Activated T-helper 1 cell treated with anti-CD3 and anti-CD28 coated beads, Interleukin-12 subunit alpha, Interleukin-12 subunit beta, Interleukin-2, Interleukin-4 antibody, amounts not matched to agents 30 ng/mL and 10 ng/mL and 1 ng/mL, durations not matched to agents 14 hours and 24 hours and 36 hours (primary cell): ENCODE measurements at regions not wholly inside any gene's neighbourhood (a gene's known extent, or its start where the extent isn't known, plus 50 kb on each side); places are given as distances from the start of the nearest gene placed in this dataset.
"Not testable (repeated sequence)": the region's sequence is repeated elsewhere in the genome, so short reads cannot be mapped to it uniquely, and the experiment has no call there.

Experiments
- DNase-seq: peaks from one replicate; pipeline ENCODE4 v3.0.0; 2021; ENCODE audit warnings: low spot score
- H3K27ac Mint-ChIP-seq: one replicate; pipeline ENCODE4 v1.8.0; 2021; ENCODE audit warnings: mild to moderate bottlenecking, mixed read lengths
- H3K27me3 Mint-ChIP-seq: one replicate; pipeline ENCODE4 v1.8.0; 2022; ENCODE audit warnings: mild to moderate bottlenecking, moderate library complexity, mixed read lengths; ENCODE audit not compliant: insufficient read depth
- H3K36me3 Mint-ChIP-seq: one replicate; pipeline ENCODE4 v1.8.0; 2021; ENCODE audit warnings: low read depth, mixed read lengths
- H3K4me1 Mint-ChIP-seq: one replicate; pipeline ENCODE4 v1.8.0; 2021; ENCODE audit warnings: low read depth, mixed read lengths
- H3K4me3 Mint-ChIP-seq: one replicate; pipeline ENCODE4 v1.8.0; 2021; ENCODE audit warnings: mild to moderate bottlenecking, moderate library complexity, mixed read lengths
- H3K9me3 Mint-ChIP-seq: one replicate; pipeline ENCODE4 v1.8.0; 2021; ENCODE audit warnings: mixed read lengths
- intact Hi-C: fragments of 100-400 bp; cut with micrococcal nuclease; formaldehyde crosslinking; loops from one replicate; pipeline ENCODE4 v1.15.1; 2024

DNA sequence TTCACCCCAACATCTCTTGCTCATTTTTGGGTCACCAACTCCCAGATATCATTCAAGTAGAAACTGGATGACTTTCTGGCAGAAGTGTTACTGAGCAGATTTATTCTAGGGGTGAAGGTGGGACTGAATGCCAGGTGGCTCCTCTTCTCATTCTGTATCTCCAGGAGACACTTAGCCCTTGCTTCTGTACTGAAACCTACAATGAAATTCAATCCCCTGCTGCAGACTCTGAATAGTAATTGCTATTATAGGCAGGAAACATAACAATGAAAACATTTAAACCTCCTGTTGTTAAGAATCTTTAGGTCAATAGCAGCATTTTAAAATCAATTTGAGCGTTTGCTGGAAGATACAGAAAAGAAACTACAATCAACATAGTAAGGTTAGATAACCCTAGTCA lies 879.4 kb upstream of the TENM4 start:
- Mint-ChIP-seq H3K27ac (no peak overlapping the region), H3K36me3 (no peaks in the 10 kb centered on the region), H3K9me3 (no peaks in the 10 kb centered on the region), H3K4me1 (no peaks in the 10 kb centered on the region), H3K27me3 (no peaks in the 10 kb centered on the region), H3K4me3 (no peak overlapping the region)
- no peak for DNase-seq
- intact Hi-C loops: no loop called here

DNA sequence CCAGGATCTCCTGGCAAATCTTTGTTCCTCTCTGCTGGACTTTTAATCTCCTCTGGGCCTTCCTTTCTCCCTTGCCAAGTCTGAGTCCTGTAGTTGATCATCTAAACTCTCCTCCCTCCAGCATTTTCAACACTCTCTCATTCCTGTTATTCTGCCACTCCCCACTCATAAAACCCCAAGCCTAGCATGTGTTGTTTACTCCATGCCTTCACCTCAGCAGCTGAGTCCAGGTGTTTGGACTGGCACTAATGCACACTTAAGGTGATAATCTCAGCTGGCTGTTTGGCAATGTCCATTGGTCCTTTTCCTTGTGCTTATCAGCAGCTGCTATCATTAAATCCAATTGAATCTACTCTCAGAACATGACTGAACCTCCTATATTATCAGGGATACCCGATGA lies 876.8 kb upstream of the TENM4 start:
- DNase-seq: no peak
- H3K4me1 Mint-ChIP-seq: no peaks in the 10 kb centered on the region
- no peaks in the 10 kb centered on the region for H3K9me3 Mint-ChIP-seq
- H3K27me3 Mint-ChIP-seq: no peaks in the 10 kb centered on the region
- H3K36me3 Mint-ChIP-seq: no peaks in the 10 kb centered on the region
- intact Hi-C loops: no loop called here
- H3K4me3 Mint-ChIP-seq: no peak overlapping the region
- H3K27ac Mint-ChIP-seq: no peak overlapping the region

- Mint-ChIP-seq H3K9me3 (no peaks in the 10 kb centered on the region), H3K27me3 (no peaks in the 10 kb centered on the region), H3K4me3 (no peak overlapping the region), H3K36me3 (no peaks in the 10 kb centered on the region), H3K27ac (no peak overlapping the region), H3K4me1 (no peaks in the 10 kb centered on the region)
- intact Hi-C loops: no loop called here
- DNase-seq: no peak
Measured at GRCh38 chr11:80315200-80315599, 874.4 kb upstream of the TENM4 start.

GRCh38 chr11:80309301-80309700 lies 868.5 kb upstream of the TENM4 start:
- no peaks in the 10 kb centered on the region for H3K4me1 Mint-ChIP-seq
- intact Hi-C loops: no loop called here
- H3K27ac Mint-ChIP-seq: no peak overlapping the region
- no peaks in the 10 kb centered on the region for H3K36me3 Mint-ChIP-seq
- H3K4me3 Mint-ChIP-seq: no peak overlapping the region
- no peaks in the 10 kb centered on the region for H3K27me3 Mint-ChIP-seq
- H3K9me3 Mint-ChIP-seq: peaks cover 18% of the 10 kb centered on the region
- no peak for DNase-seq

- no peak for DNase-seq
- Mint-ChIP-seq H3K27ac (no peak overlapping the region), H3K4me1 (no peaks in the 10 kb centered on the region), H3K4me3 (no peak overlapping the region), H3K9me3 (peaks cover 26% of the 10 kb centered on the region), H3K27me3 (no peaks in the 10 kb centered on the region), H3K36me3 (no peaks in the 10 kb centered on the region)
- intact Hi-C loops: no loop called here
Measured at GRCh38 chr11:80307676-80308075, 866.8 kb upstream of the TENM4 start.

DNA sequence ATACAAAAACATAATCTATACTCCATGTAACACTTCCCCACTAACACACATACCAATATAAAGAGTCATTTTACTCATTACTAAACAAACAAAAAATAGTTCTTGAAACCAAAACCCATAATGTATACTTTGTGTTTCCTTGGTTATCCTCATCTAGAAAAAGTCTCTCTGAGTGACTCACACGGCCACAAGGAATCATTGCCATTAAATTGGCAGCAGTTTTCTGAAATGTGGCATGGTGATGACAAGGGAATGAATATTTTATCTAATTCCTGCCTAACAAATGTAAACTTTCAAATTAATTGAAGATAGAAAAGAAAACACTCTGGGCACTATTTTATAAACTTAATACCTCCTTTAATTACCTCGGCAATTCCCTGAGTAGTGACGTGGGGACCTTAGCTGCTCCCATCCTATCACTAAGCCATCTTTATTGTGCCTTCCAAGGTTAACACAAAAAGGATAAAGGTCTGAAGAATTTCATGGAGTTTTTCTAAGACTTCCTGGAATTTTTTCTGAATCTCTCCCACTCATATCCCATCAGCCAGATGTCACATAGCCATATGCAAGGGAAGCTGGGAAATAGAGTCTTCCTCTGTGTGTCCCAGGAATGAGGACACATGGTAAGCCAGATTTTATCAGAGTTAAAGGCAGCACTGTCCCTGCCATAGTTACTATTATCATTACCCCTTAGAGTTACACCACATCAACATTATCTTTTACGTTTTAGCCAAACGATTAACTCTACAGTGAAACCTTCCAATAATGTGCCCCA lies 857.2 kb upstream of the TENM4 start:
- Mint-ChIP-seq H3K4me3 (no peak overlapping the region), H3K27me3 (no peaks in the 10 kb centered on the region), H3K9me3 (peaks cover 14% of the 10 kb centered on the region), H3K36me3 (no peaks in the 10 kb centered on the region), H3K27ac (no peak overlapping the region), H3K4me1 (no peaks in the 10 kb centered on the region)
- intact Hi-C loops: no loop called here
- no peak for DNase-seq

GRCh38 chr11:80293293-80293692 lies 852.5 kb upstream of the TENM4 start:
- Mint-ChIP-seq H3K27me3 (no peaks in the 10 kb centered on the region), H3K27ac (no peak overlapping the region), H3K36me3 (no peaks in the 10 kb centered on the region), H3K9me3 (peaks cover 13% of the 10 kb centered on the region), H3K4me1 (no peaks in the 10 kb centered on the region), H3K4me3 (no peak overlapping the region)
- intact Hi-C loops: no loop called here
- no peak for DNase-seq

DNA sequence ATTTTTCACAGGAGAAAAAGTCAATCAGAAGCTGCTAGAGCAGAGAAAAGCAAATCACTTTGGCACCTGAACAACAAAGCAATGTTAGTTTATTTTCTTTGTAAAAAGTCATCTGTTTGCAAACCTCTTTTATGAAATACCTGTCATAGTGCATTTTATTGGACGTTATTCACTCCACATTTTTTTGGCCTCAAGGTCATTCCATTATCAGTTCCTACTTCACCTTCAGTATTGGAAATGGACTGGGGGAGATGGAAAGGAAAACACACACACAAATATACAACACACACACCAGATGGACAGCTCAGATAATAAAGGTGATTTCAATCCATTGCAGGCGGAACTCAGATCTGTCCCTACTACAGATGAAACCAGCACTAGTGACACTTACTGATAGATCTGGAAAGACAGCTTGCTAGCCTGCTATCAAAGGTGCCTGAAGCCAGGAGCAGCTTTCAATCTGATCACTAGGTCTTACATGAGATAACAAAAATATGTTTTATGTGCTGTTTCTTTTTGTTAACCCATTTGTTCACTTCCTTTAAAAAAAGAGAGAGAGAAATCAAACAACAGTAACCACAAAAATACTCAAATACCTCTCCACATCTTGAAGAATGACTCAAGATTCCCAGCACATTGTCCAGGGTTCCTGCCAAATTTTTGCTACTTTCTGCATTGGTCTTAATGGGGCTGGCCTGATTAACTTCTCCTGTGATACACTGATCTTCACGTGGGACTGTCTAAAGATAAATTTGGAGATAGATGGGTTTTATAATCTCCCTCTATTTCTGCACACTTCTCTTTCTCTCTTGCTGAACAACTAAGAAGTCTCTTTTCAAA lies 844.3 kb upstream of the TENM4 start:
- intact Hi-C loops: no loop called here
- H3K4me1 Mint-ChIP-seq: no peaks in the 10 kb centered on the region
- H3K9me3 Mint-ChIP-seq: peaks cover 16% of the 10 kb centered on the region
- H3K27me3 Mint-ChIP-seq: no peaks in the 10 kb centered on the region
- H3K27ac Mint-ChIP-seq: no peak overlapping the region
- H3K36me3 Mint-ChIP-seq: no peaks in the 10 kb centered on the region
- no peak overlapping the region for H3K4me3 Mint-ChIP-seq
- DNase-seq: no peak

GRCh38 chr11:80282643-80283042 lies 841.8 kb upstream of the TENM4 start:
- intact Hi-C loops: no loop called here
- DNase-seq: no peak
- H3K4me1 Mint-ChIP-seq: no peaks in the 10 kb centered on the region
- H3K27ac Mint-ChIP-seq: no peak overlapping the region
- peaks cover 13% of the 10 kb centered on the region for H3K9me3 Mint-ChIP-seq
- H3K36me3 Mint-ChIP-seq: no peaks in the 10 kb centered on the region
- no peaks in the 10 kb centered on the region for H3K27me3 Mint-ChIP-seq
- H3K4me3 Mint-ChIP-seq: no peak overlapping the region

DNA sequence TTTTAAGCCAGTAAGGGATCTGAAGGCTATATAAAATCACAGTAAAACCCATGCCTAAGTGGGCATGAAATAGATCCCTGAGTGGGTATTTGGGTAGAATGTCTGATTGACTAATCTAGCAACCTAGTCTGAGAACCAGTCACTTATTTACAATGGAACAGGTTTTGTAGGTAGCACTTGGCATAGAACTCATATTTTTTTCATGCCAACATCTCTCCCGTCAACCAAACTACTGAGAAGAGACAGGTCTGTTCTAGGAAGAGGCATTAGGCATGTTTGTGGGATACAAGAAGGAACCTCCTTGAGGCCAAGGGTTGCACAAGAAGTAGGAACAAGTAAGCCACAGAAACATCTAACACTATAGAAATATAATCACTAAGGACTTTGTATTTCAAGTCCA lies 840.4 kb upstream of the TENM4 start:
- intact Hi-C loops: no loop called here
- no peak for DNase-seq
- no peaks in the 10 kb centered on the region for H3K4me1 Mint-ChIP-seq
- no peak overlapping the region for H3K4me3 Mint-ChIP-seq
- H3K27ac Mint-ChIP-seq: no peak overlapping the region
- H3K9me3 Mint-ChIP-seq: peaks cover 13% of the 10 kb centered on the region
- H3K27me3 Mint-ChIP-seq: no peaks in the 10 kb centered on the region
- no peaks in the 10 kb centered on the region for H3K36me3 Mint-ChIP-seq

GRCh38 chr11:80280737-80281136 lies 839.9 kb upstream of the TENM4 start:
- no peak overlapping the region for H3K4me3 Mint-ChIP-seq
- intact Hi-C loops: no loop called here
- no peaks in the 10 kb centered on the region for H3K4me1 Mint-ChIP-seq
- H3K9me3 Mint-ChIP-seq: peaks cover 17% of the 10 kb centered on the region
- H3K27ac Mint-ChIP-seq: no peak overlapping the region
- no peak for DNase-seq
- H3K27me3 Mint-ChIP-seq: no peaks in the 10 kb centered on the region
- H3K36me3 Mint-ChIP-seq: no peaks in the 10 kb centered on the region

DNA sequence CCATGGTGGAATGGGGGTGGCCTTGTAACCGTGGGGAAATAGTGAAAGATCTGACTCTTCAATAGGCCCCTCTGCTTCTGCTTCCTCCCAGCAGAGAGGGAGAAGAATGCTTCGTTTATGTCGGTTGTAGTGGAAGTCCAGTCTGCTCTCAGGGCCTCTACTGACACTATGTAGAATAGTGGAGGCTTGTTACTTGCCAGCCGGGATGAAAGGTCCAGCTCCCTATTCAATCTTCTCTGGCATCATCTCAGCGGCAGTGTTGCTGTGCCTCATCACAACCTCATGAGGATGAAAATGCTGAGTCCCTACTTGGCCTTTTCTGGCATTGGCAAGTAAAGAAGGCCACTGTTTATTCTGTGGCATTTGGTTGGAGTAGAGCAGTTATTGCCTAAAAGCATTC lies 820.9 kb upstream of the TENM4 start:
- H3K4me3 Mint-ChIP-seq: no peak overlapping the region
- no peaks in the 10 kb centered on the region for H3K36me3 Mint-ChIP-seq
- intact Hi-C loops: no loop called here
- no peaks in the 10 kb centered on the region for H3K4me1 Mint-ChIP-seq
- no peak overlapping the region for H3K27ac Mint-ChIP-seq
- H3K27me3 Mint-ChIP-seq: no peaks in the 10 kb centered on the region
- H3K9me3 Mint-ChIP-seq: peaks cover 20% of the 10 kb centered on the region
- DNase-seq: no peak

DNA sequence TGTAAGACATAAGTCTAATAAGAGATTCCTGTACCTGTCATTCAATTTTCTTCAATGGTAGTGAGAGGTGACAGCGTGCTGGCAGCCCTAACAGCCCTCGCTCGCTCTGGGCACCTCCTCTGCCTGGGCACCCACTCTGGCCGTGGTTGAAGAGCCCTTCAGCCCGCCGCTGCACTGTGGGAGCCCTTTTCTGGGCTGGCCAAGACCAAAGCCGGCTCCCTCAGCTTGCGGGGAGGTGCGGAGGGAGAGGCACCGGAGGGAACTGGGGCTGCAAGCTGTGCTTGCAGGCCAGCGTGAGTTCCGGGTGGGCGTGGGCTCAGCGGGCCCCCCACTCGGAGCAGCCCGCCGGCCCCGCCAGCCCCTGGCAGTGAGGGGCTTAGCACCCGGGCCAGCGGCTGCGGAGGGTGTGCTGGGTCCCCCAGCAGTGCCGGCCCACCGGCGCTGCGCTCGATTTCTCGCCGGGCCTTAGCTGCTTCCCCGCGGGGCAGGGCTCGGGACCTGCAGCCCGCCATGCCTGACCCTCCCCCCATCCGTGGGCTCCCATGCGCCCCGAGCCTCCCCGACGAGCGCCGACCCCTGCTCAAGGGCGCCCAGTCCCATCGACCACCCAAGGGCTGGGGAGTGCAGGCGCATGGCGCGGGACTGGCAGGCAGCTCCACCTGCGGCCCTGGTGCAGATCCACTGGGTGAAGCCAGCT lies 816.6 kb upstream of the TENM4 start:
- H3K4me3 Mint-ChIP-seq, H3K27me3 Mint-ChIP-seq, H3K36me3 Mint-ChIP-seq, H3K4me1 Mint-ChIP-seq, DNase-seq, intact Hi-C loops, H3K27ac Mint-ChIP-seq: not testable (repeated sequence)
- H3K9me3 Mint-ChIP-seq: peaks cover 20% of the 10 kb centered on the region
